Stimulated activated CD8-positive, alpha-beta memory T cell treated with anti-CD3 and anti-CD28 coated beads, Interleukin-2, amount 100 ng/mL, for 1 hour (primary cell): ENCODE measurements at regions not wholly inside any gene's neighbourhood (a gene's known extent, or its start where the extent isn't known, plus 50 kb on each side); places are given as distances from the start of the nearest gene placed in this dataset.

Source experiments
- DNase-seq, 2 donors: peaks; one replicate each; pipeline ENCODE4 v3.0.0-alpha.2; 2020; ENCODE audit warnings: low read depth in 2 of 2

DNA sequence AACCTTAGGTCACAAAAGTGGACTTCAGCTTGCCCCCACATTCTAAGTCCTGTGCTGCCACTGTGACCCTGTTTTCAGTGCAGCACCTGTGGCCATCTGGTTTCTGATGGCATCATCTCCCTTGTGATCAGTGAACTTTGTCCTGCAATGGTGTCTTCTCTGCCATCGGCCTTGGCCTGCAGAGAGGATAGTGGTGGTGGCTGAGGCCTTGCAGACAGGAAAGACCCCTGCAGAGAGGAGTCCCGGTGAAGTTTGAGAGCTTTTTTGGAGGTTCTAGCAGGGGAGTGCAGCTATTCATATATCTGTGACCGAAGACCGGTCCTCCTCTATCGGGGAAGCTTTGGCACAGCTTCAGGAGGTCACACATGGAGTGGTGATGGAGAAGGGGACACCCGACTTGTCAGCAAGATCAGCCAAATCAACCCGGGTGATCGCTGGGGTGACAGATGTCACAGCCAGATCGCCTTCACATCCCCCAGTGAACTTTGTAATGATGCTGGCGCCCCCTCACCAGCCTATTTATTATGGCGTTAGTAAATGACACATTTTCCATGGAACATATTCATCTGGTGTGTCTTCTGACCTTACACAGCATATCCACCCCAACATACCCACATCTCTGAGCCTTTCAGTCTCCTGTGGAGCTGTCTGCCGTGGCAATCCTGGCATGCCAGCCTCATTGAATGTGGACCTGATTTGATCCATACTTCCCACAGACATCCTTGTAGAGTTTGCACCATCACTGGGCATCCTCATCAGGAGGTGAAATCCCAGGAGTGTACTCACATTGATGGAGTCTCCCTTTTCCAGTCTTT, 136.1 kb downstream of the PAPOLA start:
- DNase-seq, result no peak

DNA sequence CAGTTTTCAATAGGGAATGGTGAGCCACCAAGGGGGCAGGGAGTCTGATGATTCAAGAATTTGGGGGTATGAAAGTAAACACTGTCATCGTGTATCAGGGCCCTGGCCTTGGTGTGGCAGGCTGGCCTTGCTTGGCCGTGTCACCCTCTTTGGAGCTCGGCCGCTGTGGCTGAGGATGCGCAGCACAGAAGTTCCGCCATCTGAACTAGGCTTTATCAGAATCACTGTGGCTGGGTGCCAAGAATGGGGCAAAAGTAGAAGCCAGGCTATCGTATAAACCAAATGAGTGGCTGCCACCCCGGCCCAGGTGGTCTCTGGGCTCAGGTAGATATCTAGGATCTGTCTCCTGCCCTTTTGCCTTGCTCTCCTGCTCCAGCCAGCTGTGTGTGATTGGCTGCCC, 137.4 kb downstream of the PAPOLA start:
- DNase-seq, result no peak

GRCh38 chr14:96648506-96649326, 146.5 kb downstream of the PAPOLA start:
- DNase-seq, result no peak

DNA sequence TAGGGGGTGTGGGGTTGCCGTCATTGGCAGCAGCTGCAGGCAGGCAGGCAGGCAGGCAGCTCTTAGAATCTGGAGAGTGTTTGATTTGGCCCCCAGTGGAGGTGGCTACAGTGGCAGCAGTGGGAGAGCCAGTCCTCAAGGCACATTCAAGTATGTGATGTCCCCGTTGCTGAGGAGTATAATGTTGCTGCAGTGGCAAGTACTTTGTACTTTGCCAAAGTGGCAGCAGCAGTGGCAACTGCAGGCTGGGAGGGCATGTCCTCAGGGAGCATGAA, 147.1 kb downstream of the PAPOLA start:
- DNase-seq, result no peak

DNA sequence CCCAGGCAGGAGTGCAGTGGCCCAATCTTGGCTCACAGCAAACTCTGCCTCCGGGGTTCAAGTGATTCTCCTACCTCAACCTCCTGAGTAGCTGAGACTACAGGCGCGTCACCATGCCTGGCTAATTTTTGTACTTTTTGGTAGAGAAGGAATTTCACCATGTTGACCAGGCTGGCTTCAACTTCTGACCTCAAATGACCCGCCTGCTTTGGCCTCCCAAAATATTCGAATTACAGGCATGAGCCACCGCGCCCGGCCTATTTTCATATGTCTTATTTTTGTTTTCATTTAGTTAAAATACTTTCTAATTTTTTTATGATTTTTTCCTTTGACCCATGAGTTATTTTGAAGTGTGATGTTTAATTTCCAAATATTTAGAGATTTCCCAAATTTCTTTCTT, 143.6 kb upstream of the VRK1 start:
- no peak for DNase-seq

- DNase-seq, result no peak
These were observed 138.6 kb upstream of the VRK1 start for GRCh38 chr14:96658611-96659010.

- no peak for DNase-seq
These were observed 137.1 kb upstream of the VRK1 start for GRCh38 chr14:96660123-96660522.

DNA sequence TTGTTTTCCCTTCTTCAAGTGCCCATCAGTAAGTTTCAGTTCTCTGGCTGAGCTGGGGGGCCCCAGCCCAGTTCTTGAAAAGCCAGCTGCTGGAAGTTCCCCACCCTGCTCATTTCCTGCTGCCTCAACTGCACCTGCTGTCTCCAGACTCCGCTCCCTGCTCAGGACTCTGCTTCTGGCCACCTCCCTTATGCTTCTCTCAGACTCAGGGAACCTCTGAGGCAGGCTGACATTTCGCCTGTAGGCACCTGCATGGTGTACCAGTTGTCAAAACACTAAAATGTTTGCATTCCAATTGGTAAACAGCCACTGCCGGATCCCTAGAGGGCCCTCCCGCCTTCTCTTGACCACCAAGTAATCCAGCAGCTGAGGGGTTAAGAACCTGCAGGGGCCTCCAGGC, 136.5 kb upstream of the VRK1 start:
- no peak for DNase-seq

GRCh38 chr14:96661244-96661969, 135.8 kb upstream of the VRK1 start:
- DNase-seq, result no peak

DNA sequence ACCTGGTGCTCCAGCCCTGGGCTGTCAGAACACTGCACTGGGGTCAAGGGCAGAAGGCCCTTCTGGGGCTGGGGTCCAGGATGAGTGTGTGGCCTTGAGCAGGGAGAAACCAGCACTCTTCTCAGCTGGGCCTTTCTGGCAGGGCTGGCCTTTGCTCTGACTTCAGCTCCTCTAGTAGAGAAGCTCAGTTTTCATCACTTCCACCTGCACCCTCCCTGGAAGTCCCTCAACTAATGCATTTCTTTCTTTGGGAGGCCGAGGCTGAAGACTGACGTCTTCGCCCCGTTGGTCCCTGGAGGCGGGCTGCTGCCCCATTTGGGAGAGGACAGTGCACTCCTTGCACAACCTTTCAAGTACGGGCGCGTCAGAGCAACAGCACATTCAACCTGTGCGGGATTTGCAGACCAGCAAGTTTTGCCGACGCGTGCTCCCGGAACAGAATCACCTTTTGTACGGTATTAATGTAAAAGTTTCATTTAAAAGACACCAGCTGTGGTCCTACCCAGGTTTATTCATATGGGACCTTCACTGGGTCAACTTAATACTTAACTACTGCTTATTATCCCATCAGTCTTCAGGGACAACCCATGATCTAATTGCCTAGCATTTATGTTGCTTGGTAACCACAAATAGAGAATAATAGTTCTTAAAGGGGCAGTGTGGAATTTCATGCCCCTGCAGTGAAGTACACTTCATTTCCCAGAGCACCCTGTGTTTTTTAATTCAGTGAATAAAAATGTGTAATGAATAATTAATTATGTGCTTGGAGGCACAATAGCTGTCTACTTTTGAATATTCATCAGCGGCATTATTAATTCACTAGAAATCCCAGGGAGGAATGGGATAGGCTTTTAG, 134.8 kb upstream of the VRK1 start:
- DNase-seq, result no peak

DNA sequence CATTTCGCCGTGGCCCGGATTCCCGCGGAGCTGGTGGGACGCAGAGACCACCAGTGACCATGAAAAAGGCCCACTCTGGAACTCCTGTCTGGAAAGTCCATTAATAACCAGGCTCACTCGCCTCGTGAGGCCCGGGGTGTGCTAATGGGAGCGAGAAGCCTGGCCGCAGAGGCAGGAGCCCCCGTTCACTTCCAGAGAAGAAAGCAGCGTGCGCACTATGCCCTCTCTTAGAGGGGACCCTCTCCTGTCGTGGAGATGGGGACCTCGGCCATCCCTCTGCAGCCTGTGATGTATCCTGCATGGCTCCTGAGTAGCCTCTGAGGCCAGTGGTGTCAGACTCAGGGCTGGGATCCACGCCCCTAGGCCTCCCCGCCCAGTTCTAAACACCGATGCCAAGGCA, 134.1 kb upstream of the VRK1 start:
- DNase-seq, result no peak

DNA sequence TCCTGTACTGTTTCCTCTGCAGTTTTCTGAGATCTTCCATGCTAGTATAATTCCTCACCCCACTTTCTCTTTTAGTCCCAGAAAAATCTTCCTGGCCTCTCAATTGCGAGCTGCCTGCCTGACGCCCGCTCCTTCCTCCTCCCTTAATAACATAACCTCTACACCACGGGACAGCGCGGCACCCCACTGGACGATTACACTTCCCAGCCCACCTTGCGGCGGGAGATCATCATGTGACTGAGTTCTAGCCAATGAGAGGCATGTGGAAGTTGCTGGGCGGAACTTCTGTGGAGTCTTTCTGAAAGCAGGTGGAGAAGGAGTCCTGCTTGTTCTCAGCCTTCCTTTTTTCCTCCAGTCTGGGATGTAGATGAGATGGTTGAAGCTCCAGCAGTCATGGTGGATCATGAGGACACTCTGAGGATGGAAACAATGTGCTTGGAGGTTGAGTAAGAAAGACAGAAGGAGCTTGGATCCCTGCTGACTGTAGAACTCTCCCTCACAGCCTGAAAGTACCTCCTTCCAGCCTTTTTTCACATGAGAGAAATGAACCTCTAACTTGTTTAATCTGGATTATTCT, 133.6 kb upstream of the VRK1 start:
- DNase-seq, result no peak

GRCh38 chr14:96666088-96666487, 131.1 kb upstream of the VRK1 start:
- no peak for DNase-seq

- no peak for DNase-seq
These were observed 126.8 kb upstream of the VRK1 start for GRCh38 chr14:96670391-96670790.

- no peak for DNase-seq
These were observed 126.0 kb upstream of the VRK1 start for GRCh38 chr14:96671218-96671617.

DNA sequence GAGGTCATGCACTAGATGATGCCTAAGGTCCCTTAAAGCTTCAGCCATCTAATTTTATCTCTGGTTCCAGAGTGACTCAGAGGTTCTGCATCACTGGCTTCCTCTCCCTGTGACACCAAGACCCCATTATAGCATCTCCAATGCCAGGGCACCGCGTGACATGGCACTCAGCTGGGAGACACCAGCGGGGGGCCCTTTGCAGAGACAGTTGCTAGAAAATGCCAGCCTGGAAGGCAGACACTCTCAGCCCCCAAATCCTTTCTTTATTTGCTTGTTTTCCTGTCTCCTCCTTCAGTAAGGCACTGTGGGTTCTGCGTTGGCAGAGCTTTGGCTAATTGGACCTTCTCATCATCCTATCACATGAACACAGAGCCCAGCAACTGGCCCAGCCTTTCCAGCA, 123.5 kb upstream of the VRK1 start:
- no peak for DNase-seq

DNA sequence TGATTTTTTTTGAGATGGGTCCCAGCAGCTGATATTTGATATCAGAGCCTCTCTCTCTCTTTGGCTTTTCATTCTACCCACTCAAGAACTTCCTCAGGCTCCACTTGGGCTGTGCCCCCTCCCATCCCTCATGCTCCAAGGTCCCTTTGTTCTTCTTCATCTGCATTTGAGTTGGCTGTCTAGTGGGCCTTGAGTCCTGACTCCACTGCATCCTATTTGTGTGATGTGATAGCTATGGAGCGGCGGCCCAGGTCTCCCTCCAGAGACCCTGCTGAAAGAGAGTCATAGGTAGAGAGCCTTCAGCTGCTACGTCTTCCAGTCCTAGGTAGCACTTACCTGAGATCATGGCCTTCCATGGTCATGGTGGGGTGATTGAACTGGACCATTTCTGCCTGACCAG, 123.1 kb upstream of the VRK1 start:
- no peak for DNase-seq

DNA sequence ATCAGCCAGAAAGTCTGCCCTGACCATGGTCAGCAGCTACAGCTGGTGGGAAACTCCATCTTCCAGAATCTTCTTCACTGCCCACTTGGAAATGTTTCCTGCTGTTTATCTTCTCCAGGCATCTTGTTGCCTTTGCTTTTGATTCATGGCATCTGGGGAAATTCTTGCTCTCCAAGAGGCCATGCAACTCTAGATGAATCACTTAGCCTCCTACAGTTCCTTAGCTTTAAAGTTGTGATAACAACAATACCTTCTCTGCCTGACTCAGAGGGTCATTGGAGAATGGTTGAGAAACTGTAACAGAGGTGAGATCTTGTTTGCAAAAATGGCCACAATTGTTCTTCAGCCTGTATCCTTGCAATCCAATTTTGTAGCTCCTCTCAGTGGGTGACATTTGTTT, 121.0 kb upstream of the VRK1 start:
- no peak for DNase-seq

DNA sequence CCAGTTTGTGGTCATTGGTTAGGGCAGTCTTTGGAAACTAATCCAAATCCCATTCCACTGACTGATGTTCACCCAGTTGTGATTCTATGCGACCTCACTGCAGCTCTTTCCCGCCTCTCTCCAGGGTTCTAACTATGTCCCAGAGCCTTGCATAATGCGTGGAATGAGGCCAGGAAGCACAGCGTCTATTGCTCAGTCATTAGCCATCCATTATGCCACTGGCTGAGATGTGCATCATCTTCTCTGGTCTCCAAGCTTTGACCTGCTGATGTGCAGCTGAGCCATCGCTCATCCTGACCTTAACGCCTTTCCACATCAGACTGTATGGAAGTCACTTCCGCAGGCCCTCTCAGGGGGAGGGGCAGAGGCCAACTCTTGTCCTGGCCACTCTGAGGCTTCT, 115.4 kb upstream of the VRK1 start:
- DNase-seq, result no peak

GRCh38 chr14:96682401-96682800, 114.8 kb upstream of the VRK1 start:
- DNase-seq, result no peak

DNA sequence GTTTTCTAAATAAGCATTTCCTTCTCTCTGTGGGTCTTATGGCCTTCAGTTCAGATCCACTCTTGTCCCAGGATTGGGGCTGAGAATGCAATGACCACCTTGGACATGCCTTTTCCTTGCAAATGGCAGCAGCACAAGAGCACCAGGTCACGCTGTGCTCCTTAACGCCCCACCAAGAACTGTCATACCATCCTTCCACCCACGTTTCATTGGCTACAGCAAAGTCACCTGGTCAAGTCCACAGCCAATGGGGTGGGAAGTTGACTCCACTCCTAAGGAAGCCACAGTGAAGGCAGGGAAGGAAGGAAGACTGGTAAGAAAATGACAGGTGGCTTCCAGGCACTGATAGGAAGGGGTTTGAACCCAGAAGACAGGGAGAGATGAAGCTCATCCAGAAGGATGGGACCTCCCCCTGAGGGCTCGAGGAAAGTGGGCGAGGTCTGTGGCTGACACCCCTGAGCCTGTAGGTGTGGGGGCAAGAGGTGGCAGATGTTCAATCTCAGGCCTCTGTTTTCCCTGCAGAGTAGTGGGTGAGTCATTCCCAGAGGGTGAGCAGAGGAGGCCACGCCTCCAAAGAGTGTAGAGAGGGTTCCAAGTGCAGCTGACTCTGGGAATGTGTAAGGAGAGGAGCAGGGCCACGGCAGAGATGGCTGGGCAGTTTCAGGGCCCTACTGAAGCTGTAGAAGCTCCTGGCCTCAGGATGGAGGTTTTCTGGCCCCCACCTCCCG, 113.5 kb upstream of the VRK1 start:
- no peak for DNase-seq
